GM23248 (cell line): ENCODE measurements at regions not wholly inside any gene's neighbourhood (a gene's known extent, or its start where the extent isn't known, plus 50 kb on each side); places are given as distances from the start of the nearest gene placed in this dataset.

Experiments
- EZH2 ChIP-seq: fragments of 200-600 bp; sonication (generic); IDR thresholded peaks from 2 replicates; pipeline ENCODE4 v1.6.1; 2018; ENCODE audit warnings: antibody characterized with exemption, mild to moderate bottlenecking; ENCODE audit not compliant: insufficient read depth, poor library complexity, severe bottlenecking
- EZH2phosphoT487 ChIP-seq: fragments of 200-600 bp; sonication (generic); IDR thresholded peaks from 2 replicates; pipeline ENCODE4 v1.6.1; 2018; ENCODE audit warnings: antibody characterized with exemption, moderate library complexity, mild to moderate bottlenecking, low read depth; ENCODE audit not compliant: insufficient read depth

GRCh38 chr9:126275386-126276001 lies 51.1 kb upstream of the MVB12B start:
- TF ChIP-seq EZH2: no peak
- no peak for TF ChIP-seq EZH2phosphoT487
